ENCODE measurements at regions not wholly inside any gene's neighbourhood (a gene's known extent, or its start where the extent isn't known, plus 50 kb on each side); places are given as distances from the start of the nearest gene placed in this dataset.
"Not testable (repeated sequence)": the region's sequence is repeated elsewhere in the genome, so short reads cannot be mapped to it uniquely, and the experiment has no call there.

GRCh38 chr10:59432207-59432900 lies 70.0 kb upstream of the FAM13C start:
- H3K9me3 ChIP-seq (ENCODE audit: low read length): no peaks in the 10 kb centered on the region
- H4K20me1 ChIP-seq (ENCODE audit: insufficient read depth): no peaks in the 10 kb centered on the region
- H3K27me3 ChIP-seq (ENCODE audit: insufficient read depth, low read depth, low read length): no peaks in the 10 kb centered on the region
- no peak overlapping the region for H2AFZ ChIP-seq (ENCODE audit: low read depth, low read length)
- H3K27ac ChIP-seq (ENCODE audit: low read length): no peak overlapping the region
- no peaks in the 10 kb centered on the region for H3K79me2 ChIP-seq (replicated peaks; ENCODE audit: insufficient read depth, low read length)
- no peak overlapping the region for H3K4me2 ChIP-seq (ENCODE audit: low read length)
- no peak for TF ChIP-seq POLR2AphosphoS5 (IDR thresholded peaks at IDR 0.05)
- no peak for TF ChIP-seq REST (IDR thresholded peaks at IDR 0.05; ENCODE audit: borderline replicate concordance)
- no peak for TF ChIP-seq MXI1 (conservative IDR thresholded peaks at IDR 0.05; ENCODE audit: poor library complexity, severe bottlenecking)
- TF ChIP-seq, protein P1, sequence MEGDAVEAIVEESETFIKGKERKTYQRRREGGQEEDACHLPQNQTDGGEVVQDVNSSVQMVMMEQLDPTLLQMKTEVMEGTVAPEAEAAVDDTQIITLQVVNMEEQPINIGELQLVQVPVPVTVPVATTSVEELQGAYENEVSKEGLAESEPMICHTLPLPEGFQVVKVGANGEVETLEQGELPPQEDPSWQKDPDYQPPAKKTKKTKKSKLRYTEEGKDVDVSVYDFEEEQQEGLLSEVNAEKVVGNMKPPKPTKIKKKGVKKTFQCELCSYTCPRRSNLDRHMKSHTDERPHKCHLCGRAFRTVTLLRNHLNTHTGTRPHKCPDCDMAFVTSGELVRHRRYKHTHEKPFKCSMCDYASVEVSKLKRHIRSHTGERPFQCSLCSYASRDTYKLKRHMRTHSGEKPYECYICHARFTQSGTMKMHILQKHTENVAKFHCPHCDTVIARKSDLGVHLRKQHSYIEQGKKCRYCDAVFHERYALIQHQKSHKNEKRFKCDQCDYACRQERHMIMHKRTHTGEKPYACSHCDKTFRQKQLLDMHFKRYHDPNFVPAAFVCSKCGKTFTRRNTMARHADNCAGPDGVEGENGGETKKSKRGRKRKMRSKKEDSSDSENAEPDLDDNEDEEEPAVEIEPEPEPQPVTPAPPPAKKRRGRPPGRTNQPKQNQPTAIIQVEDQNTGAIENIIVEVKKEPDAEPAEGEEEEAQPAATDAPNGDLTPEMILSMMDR (IDR thresholded peaks at IDR 0.05; ENCODE audit: poor library complexity, severe bottlenecking): no peak
- TF ChIP-seq SMC3 (conservative IDR thresholded peaks at IDR 0.05; ENCODE audit: poor library complexity): no peak
- no peak for TF ChIP-seq TAF1 (IDR thresholded peaks at IDR 0.05; ENCODE audit: low read depth)
- no peak for TF ChIP-seq RAD21 (conservative IDR thresholded peaks at IDR 0.05)
- TF ChIP-seq EP300 (conservative IDR thresholded peaks at IDR 0.05; ENCODE audit: poor library complexity, severe bottlenecking): no peak
- no peak for TF ChIP-seq EZH2 (IDR thresholded peaks at IDR 0.05; ENCODE audit: borderline replicate concordance, insufficient read depth, low read length, poor library complexity, severe bottlenecking)
- no peaks in the 10 kb centered on the region for H3K36me3 ChIP-seq (ENCODE audit: insufficient read depth, low read length)
- no peak overlapping the region for H3K4me3 ChIP-seq (ENCODE audit: low read length)
- no peak overlapping the region for H3K9ac ChIP-seq (ENCODE audit: low read length)
- H3F3A ChIP-seq (ENCODE audit: insufficient read depth, low read length, poor library complexity, severe bottlenecking): no peaks in the 10 kb centered on the region
- H3K9me2 ChIP-seq (ENCODE audit: insufficient read depth, low read length): no peaks in the 10 kb centered on the region

GRCh38 chr10:59413795-59414194 lies 51.4 kb upstream of the FAM13C start:
- H4K20me1 ChIP-seq (ENCODE audit: insufficient read depth); H3K4me3 ChIP-seq (ENCODE audit: low read length); H3K27me3 ChIP-seq (ENCODE audit: insufficient read depth, low read depth, low read length); H3K36me3 ChIP-seq (ENCODE audit: insufficient read depth, low read length); H3K9me3 ChIP-seq (ENCODE audit: low read length); H3K9me2 ChIP-seq (ENCODE audit: insufficient read depth, low read length); H3K9ac ChIP-seq (ENCODE audit: low read length); H3F3A ChIP-seq (ENCODE audit: insufficient read depth, low read length, poor library complexity, severe bottlenecking); H2AFZ ChIP-seq (ENCODE audit: low read depth, low read length); H3K4me2 ChIP-seq (ENCODE audit: low read length); H3K79me2 ChIP-seq (replicated peaks; ENCODE audit: insufficient read depth, low read length); H3K27ac ChIP-seq (ENCODE audit: low read length): not testable (repeated sequence)

Data from neural cell (in vitro differentiated cells).